ENCODE measurements at regions not wholly inside any gene's neighbourhood (a gene's known extent, or its start where the extent isn't known, plus 50 kb on each side); places are given as distances from the start of the nearest gene placed in this dataset.

GRCh38 chr18:51946946-51947345 is 393.1 kb upstream of the DCC start:
- H3K9me3 ChIP-seq (ENCODE audit: control insufficient read depth, low read length, poor library complexity, severe bottlenecking) = no peaks in the 10 kb centered on the region
- Mint-ChIP-seq H3K27me3 (no peaks in the 10 kb centered on the region), H3K27ac (no peak overlapping the region), H3K36me3 (ENCODE audit: low read depth) (no peaks in the 10 kb centered on the region), H3K4me3 (no peak overlapping the region), H3K4me1 (no peaks in the 10 kb centered on the region)
- DNase-seq = no peak
- ATAC-seq = no peak

DNA sequence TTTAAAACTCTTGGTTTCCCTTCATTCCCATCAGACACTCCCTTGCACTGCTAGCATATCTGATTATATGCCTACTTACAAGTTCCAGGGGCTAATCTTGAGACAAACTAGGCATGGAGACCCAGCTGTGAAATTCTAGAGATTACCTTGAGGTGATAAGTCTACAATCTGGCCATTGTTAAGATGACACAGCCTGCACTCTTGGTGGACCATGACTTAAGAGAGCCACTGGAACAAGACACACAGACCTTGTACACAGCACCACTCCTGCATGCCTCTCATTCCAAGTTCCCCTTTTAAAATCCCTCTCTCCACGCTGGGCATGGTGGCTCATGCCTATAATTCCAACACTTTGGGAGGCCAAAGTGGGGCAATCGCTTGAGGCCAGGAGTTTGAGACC is 387.2 kb upstream of the DCC start:
- no peak overlapping the region for H3K4me3 Mint-ChIP-seq
- H3K27ac Mint-ChIP-seq = no peak overlapping the region
- no peaks in the 10 kb centered on the region for H3K27me3 Mint-ChIP-seq
- H3K9me3 ChIP-seq (ENCODE audit: control insufficient read depth, low read length, poor library complexity, severe bottlenecking) = no peaks in the 10 kb centered on the region
- no peaks in the 10 kb centered on the region for H3K4me1 Mint-ChIP-seq
- DNase-seq = no peak
- H3K36me3 Mint-ChIP-seq (ENCODE audit: low read depth) = no peaks in the 10 kb centered on the region
- no peak for ATAC-seq

- ATAC-seq (no peak), DNase-seq (no peak)
- H3K4me1 Mint-ChIP-seq = no peaks in the 10 kb centered on the region
- H3K27me3 Mint-ChIP-seq = no peaks in the 10 kb centered on the region
- no peaks in the 10 kb centered on the region for H3K9me3 ChIP-seq (ENCODE audit: control insufficient read depth, low read length, poor library complexity, severe bottlenecking)
- H3K36me3 Mint-ChIP-seq (ENCODE audit: low read depth) = no peaks in the 10 kb centered on the region
- H3K4me3 Mint-ChIP-seq = no peak overlapping the region
- no peak overlapping the region for H3K27ac Mint-ChIP-seq
Measured at GRCh38 chr18:51953521-51953920, 386.5 kb upstream of the DCC start.

GRCh38 chr18:51955136-51955535 is 384.9 kb upstream of the DCC start:
- H3K9me3 ChIP-seq (ENCODE audit: control insufficient read depth, low read length, poor library complexity, severe bottlenecking) = no peaks in the 10 kb centered on the region
- no peaks in the 10 kb centered on the region for H3K36me3 Mint-ChIP-seq (ENCODE audit: low read depth)
- H3K4me1 Mint-ChIP-seq = no peaks in the 10 kb centered on the region
- no peak overlapping the region for H3K27ac Mint-ChIP-seq
- ATAC-seq = no peak
- H3K4me3 Mint-ChIP-seq = no peak overlapping the region
- DNase-seq = no peak
- no peaks in the 10 kb centered on the region for H3K27me3 Mint-ChIP-seq

DNA sequence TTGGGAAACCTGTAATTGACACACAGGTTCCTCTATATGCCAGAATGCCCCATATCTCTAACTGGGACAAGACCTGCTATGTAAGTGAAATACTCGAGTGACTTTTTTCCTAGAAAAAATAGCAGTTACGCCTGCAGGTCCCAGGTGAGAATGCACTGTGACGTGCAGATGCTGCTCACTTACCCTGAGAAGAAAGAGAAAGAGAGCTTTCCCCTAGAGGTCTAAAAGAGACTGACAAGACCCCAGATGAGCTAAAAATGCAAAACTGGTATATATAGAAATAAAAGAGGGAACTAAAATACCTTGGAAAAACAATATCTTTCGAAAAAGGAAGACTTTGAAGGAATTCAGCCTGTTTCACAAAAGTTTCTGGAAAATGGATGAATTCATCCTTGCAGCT is 383.0 kb upstream of the DCC start:
- no peaks in the 10 kb centered on the region for H3K9me3 ChIP-seq (ENCODE audit: control insufficient read depth, low read length, poor library complexity, severe bottlenecking)
- DNase-seq (no peak), ATAC-seq (no peak)
- Mint-ChIP-seq H3K36me3 (ENCODE audit: low read depth) (no peaks in the 10 kb centered on the region), H3K27ac (no peak overlapping the region), H3K4me3 (no peak overlapping the region), H3K27me3 (no peaks in the 10 kb centered on the region), H3K4me1 (no peaks in the 10 kb centered on the region)

DNA sequence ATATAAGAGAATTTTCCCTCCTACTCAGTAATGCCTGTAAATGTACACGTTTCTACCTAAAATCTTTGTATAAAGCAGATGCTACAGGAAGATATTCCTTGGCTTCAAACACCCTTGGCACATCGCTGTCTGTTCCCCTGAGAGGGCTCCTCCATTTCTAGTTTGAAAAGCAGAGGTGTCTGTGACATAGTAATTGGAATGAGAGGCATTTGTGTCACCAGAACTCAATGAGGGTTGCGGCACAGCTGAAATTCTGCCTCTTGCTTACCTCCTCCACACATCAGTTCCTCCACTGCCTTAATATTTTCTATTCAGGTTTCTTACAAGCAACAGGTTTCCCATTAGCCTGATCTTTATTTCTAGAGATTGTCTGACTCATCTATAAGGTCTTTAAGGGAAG is 359.9 kb upstream of the DCC start:
- no peak for ATAC-seq
- no peaks in the 10 kb centered on the region for H3K9me3 ChIP-seq (ENCODE audit: control insufficient read depth, low read length, poor library complexity, severe bottlenecking)
- Mint-ChIP-seq H3K4me1 (no peaks in the 10 kb centered on the region), H3K36me3 (ENCODE audit: low read depth) (no peaks in the 10 kb centered on the region), H3K27ac (no peak overlapping the region), H3K27me3 (no peaks in the 10 kb centered on the region), H3K4me3 (no peak overlapping the region)
- DNase-seq = no peak

DNA sequence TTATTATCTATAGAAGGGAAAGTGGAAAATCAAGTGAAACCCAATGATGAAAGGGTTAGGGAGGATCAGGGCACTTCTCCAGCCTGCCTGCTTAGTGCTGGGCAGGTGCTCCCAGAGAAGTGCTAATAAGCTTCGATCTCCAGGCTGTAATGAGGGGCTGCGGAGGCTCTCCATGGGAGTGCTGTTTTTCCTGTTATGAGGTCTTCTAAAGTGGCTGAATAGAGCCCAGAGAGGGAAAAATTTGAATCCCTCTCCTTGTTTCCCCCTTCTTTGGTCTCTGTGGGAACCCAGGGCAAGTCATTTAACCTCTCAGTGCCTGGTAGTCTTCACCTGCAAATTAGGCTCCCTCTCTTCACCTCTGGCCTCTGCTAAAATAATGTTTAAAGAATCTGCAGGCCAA is 351.7 kb upstream of the DCC start:
- ATAC-seq (no peak), DNase-seq (no peak)
- H3K27ac Mint-ChIP-seq = no peak overlapping the region
- H3K4me3 Mint-ChIP-seq = no peak overlapping the region
- H3K4me1 Mint-ChIP-seq = no peaks in the 10 kb centered on the region
- H3K36me3 Mint-ChIP-seq (ENCODE audit: low read depth) = no peaks in the 10 kb centered on the region
- H3K27me3 Mint-ChIP-seq = no peaks in the 10 kb centered on the region
- no peaks in the 10 kb centered on the region for H3K9me3 ChIP-seq (ENCODE audit: control insufficient read depth, low read length, poor library complexity, severe bottlenecking)

GRCh38 chr18:51997129-51997528 is 342.9 kb upstream of the DCC start:
- Mint-ChIP-seq H3K4me1 (no peaks in the 10 kb centered on the region), H3K27ac (no peak overlapping the region), H3K27me3 (no peaks in the 10 kb centered on the region), H3K36me3 (ENCODE audit: low read depth) (no peaks in the 10 kb centered on the region), H3K4me3 (no peak overlapping the region)
- H3K9me3 ChIP-seq (ENCODE audit: control insufficient read depth, low read length, poor library complexity, severe bottlenecking) = no peaks in the 10 kb centered on the region
- DNase-seq = no peak
- no peak for ATAC-seq

GRCh38 chr18:51998066-51998465 is 341.9 kb upstream of the DCC start:
- no peak overlapping the region for H3K27ac Mint-ChIP-seq
- no peaks in the 10 kb centered on the region for H3K9me3 ChIP-seq (ENCODE audit: control insufficient read depth, low read length, poor library complexity, severe bottlenecking)
- H3K4me3 Mint-ChIP-seq = no peak overlapping the region
- DNase-seq (no peak), ATAC-seq (no peak)
- H3K4me1 Mint-ChIP-seq = no peaks in the 10 kb centered on the region
- no peaks in the 10 kb centered on the region for H3K36me3 Mint-ChIP-seq (ENCODE audit: low read depth)
- no peaks in the 10 kb centered on the region for H3K27me3 Mint-ChIP-seq

DNA sequence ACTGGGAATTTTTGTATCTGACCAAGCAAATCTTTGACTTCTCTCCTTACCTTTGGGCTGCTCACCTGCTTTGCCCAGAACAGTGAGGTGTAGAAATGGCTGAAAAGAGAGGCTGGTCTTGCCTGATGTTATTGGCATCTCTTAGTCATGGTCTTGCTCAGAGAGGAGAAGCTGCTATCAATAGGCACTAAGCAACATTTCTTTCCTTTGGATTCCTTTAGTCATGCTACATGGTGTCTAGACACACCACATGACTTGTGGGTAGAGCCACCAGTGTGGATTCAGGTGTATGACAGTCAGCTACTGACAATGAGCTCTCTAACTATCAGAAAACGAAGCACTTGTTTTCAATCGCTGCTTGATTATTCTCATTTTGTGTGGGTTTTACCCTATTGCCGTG is 341.3 kb upstream of the DCC start:
- no peaks in the 10 kb centered on the region for H3K9me3 ChIP-seq (ENCODE audit: control insufficient read depth, low read length, poor library complexity, severe bottlenecking)
- Mint-ChIP-seq H3K4me1 (no peaks in the 10 kb centered on the region), H3K36me3 (ENCODE audit: low read depth) (no peaks in the 10 kb centered on the region), H3K4me3 (no peak overlapping the region), H3K27me3 (no peaks in the 10 kb centered on the region), H3K27ac (no peak overlapping the region)
- ATAC-seq (no peak), DNase-seq (no peak)

- H3K4me3 Mint-ChIP-seq = no peak overlapping the region
- no peaks in the 10 kb centered on the region for H3K36me3 Mint-ChIP-seq (ENCODE audit: low read depth)
- H3K4me1 Mint-ChIP-seq = no peaks in the 10 kb centered on the region
- no peaks in the 10 kb centered on the region for H3K9me3 ChIP-seq (ENCODE audit: control insufficient read depth, low read length, poor library complexity, severe bottlenecking)
- ATAC-seq = no peak
- DNase-seq = no peak
- no peaks in the 10 kb centered on the region for H3K27me3 Mint-ChIP-seq
- no peak overlapping the region for H3K27ac Mint-ChIP-seq
Measured at GRCh38 chr18:51999351-51999750, 340.6 kb upstream of the DCC start.

GRCh38 chr18:52000435-52000834 is 339.6 kb upstream of the DCC start:
- Mint-ChIP-seq H3K27me3 (no peaks in the 10 kb centered on the region), H3K27ac (no peak overlapping the region)
- ATAC-seq = no peak

DNA sequence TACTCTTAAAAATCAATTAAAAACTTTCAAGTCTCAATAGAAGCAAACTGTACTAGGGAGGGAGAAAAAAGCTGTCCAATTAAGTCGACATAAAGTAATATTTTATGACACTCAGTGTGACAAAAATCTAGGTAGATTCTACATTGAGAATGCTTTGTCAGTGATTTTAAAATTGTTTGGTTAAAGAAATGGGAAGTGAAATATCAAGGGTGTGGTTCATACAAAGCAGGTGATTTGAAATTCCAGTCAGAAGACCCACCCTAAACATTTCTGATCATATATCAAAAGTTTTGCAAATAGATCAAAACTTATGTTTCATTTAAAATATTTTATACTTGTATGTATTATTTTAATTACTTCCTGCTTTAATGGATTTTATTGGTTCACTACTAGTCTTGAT is 338.9 kb upstream of the DCC start:
- DNase-seq (no peak), ATAC-seq (no peak)
- Mint-ChIP-seq H3K27me3 (no peaks in the 10 kb centered on the region), H3K36me3 (ENCODE audit: low read depth) (no peaks in the 10 kb centered on the region), H3K27ac (no peak overlapping the region), H3K4me3 (no peak overlapping the region), H3K4me1 (no peaks in the 10 kb centered on the region)
- H3K9me3 ChIP-seq (ENCODE audit: control insufficient read depth, low read length, poor library complexity, severe bottlenecking) = no peaks in the 10 kb centered on the region

More at GRCh38 chr18:52000435-52000834, 339.6 kb upstream of the DCC start:
- H3K4me3 Mint-ChIP-seq = no peak overlapping the region
- H3K36me3 Mint-ChIP-seq (ENCODE audit: low read depth) = no peaks in the 10 kb centered on the region
- H3K9me3 ChIP-seq (ENCODE audit: control insufficient read depth, low read length, poor library complexity, severe bottlenecking) = no peaks in the 10 kb centered on the region
- H3K4me1 Mint-ChIP-seq = no peaks in the 10 kb centered on the region
- DNase-seq = no peak

DNA sequence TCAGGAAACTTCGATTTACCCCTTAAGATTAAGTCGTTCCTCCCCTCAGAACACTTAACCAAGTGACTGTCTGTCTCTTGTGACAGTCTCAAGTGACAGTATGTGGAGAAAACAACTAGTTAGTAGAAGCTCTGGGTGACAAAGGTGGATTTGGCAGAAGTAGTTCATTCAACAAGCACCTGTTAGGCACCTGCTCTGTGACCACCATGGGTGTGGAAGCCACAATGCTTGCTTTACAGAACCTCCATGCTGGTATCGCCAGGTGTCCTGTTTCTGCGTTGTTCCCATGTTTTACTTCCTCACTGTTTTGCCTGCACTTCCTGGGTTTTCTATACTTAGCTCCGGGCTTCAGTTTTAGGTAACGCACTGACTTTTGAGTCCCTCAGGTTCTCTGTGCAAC is 337.4 kb upstream of the DCC start:
- no peak overlapping the region for H3K4me3 Mint-ChIP-seq
- H3K27ac Mint-ChIP-seq = no peak overlapping the region
- H3K4me1 Mint-ChIP-seq = no peaks in the 10 kb centered on the region
- no peak for DNase-seq
- H3K27me3 Mint-ChIP-seq = no peaks in the 10 kb centered on the region
- no peaks in the 10 kb centered on the region for H3K36me3 Mint-ChIP-seq (ENCODE audit: low read depth)
- no peaks in the 10 kb centered on the region for H3K9me3 ChIP-seq (ENCODE audit: control insufficient read depth, low read length, poor library complexity, severe bottlenecking)
- no peak for ATAC-seq

DNA sequence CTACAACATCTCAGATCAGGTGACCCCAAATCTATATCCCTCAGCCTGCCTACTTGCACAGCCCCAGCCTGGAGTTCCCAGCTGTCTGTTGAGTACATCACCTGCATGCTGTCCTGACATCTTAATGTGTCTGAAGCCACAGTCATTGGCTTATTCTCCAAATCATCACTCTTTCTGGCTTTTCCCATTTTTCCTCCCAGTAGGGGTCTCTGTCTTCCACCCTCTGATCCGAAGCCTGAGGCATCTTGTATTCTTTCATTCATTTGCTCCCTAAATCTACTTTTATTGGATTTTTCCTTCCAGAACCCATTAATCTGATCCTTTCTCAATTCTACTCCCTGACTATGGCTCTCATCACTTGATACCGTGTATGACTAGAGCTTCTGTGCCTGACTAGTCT is 332.9 kb upstream of the DCC start:
- H3K9me3 ChIP-seq (ENCODE audit: control insufficient read depth, low read length, poor library complexity, severe bottlenecking) = no peaks in the 10 kb centered on the region
- Mint-ChIP-seq H3K27me3 (no peaks in the 10 kb centered on the region), H3K4me1 (no peaks in the 10 kb centered on the region), H3K27ac (no peak overlapping the region), H3K36me3 (ENCODE audit: low read depth) (no peaks in the 10 kb centered on the region), H3K4me3 (no peak overlapping the region)
- DNase-seq (no peak), ATAC-seq (no peak)

All from T-helper 17 cell (primary cell).